Calu3 (cell line): ENCODE measurements at regions not wholly inside any gene's neighbourhood (a gene's known extent, or its start where the extent isn't known, plus 50 kb on each side); places are given as distances from the start of the nearest gene placed in this dataset.

Experiments used
- BruUV-seq: library from RNA; stranded (reverse); fragments of 400-500 nt; replicated peaks from 2 replicates; lab custom pipeline; 2021; lab: Mats Ljungman, UMichigan
- CTCF ChIA-PET: fragments of 300-600 bp; sonication (Branson Sonifier 250); formaldehyde crosslinking; loops from one replicate; lab custom pipeline; 2022; ENCODE audit warnings: antibody characterized with exemption; lab: Charles Lee
- DNase-seq: peaks from one replicate; pipeline ENCODE4 v3.0.0; 2022
- H3K27ac Mint-ChIP-seq: one replicate; pipeline ENCODE4 v1.8.0; 2022; ENCODE audit warnings: mixed read lengths; ENCODE audit not compliant: unreplicated experiment
- H3K27me3 Mint-ChIP-seq: one replicate; pipeline ENCODE4 v1.8.0; 2022; ENCODE audit warnings: mixed read lengths; ENCODE audit not compliant: unreplicated experiment
- H3K36me3 Mint-ChIP-seq: one replicate; pipeline ENCODE4 v1.8.0; 2022; ENCODE audit warnings: mild to moderate bottlenecking, moderate library complexity, mixed read lengths; ENCODE audit not compliant: insufficient read depth, unreplicated experiment
- H3K4me1 Mint-ChIP-seq: one replicate; pipeline ENCODE4 v1.8.0; 2022; ENCODE audit warnings: mild to moderate bottlenecking, low read depth, mixed read lengths; ENCODE audit not compliant: unreplicated experiment
- H3K4me3 Mint-ChIP-seq: one replicate; pipeline ENCODE4 v1.8.0; 2022; ENCODE audit warnings: mild to moderate bottlenecking, low read depth, moderate library complexity, mixed read lengths; ENCODE audit not compliant: unreplicated experiment
- H3K9me3 Mint-ChIP-seq: one replicate; pipeline ENCODE4 v1.8.0; 2022; ENCODE audit warnings: low read depth, mixed read lengths; ENCODE audit not compliant: unreplicated experiment
- CTCF ChIP-seq: fragments of 200-600 bp; IDR thresholded peaks from one replicate; pipeline ENCODE4 v1.8.0; 2022; ENCODE audit warnings: antibody characterized with exemption; ENCODE audit not compliant: unreplicated experiment
- intact Hi-C: fragments of 100-400 bp; cut with micrococcal nuclease; formaldehyde crosslinking; loops from one replicate; pipeline ENCODE4 v1.10.0; 2022; ENCODE audit not compliant: unreplicated experiment

- Mint-ChIP-seq H3K27ac (no peak overlapping the region), H3K36me3 (no peaks in the 10 kb centered on the region), H3K9me3 (no peaks in the 10 kb centered on the region), H3K4me1 (no peaks in the 10 kb centered on the region), H3K27me3 (no peaks in the 10 kb centered on the region), H3K4me3 (no peak overlapping the region)
- intact Hi-C loops: no loop called here
- BruUV-seq: no TSS peak
- CTCF ChIA-PET: no interaction called here
- DNase-seq: no peak
- TF ChIP-seq CTCF: no peak
These were observed 92.7 kb upstream of the SMIM23 start for GRCh38 chr5:171692936-171693335.

DNA sequence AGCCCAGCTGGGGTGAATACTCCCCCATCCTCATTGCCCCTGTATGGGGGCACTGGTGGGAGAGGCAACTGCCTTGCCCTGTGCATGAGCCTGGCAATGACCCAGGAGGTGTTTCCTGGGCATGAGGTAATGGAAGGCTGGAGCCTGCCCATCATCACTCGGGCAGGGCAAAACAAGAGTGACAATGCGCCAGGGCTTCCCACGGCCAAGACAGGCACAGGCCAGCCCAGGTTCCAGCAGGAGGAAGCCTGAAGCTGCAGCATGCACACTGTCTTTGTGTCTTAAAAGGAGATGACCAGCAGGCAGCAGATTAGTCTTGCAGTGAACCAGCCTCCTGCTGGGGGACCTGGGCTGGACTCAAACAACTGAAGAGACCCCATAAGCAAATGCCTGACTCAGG is 92.2 kb upstream of the SMIM23 start:
- H3K27ac Mint-ChIP-seq: no peak overlapping the region

DNA sequence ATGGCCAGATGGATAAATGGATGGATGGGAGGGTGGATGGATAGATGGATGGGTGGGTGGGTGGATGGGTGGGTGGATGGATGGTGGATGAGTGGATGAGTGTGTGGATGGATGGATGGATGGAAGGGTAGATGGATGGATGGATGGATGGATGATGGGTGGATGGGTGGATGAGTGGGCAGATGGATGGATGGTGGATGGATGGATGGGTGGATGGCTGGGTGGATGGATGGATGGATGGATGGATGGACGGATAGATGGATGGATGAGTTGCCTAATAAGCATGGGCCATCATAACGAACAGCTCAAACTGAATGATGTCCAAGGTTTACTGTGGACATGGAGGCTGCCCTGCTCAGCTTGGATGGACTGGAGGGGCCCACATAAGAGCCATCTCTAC is 89.8 kb upstream of the SMIM23 start:
- CTCF ChIA-PET: no interaction called here

More for the DNA sequence above, 92.2 kb upstream of the SMIM23 start:
- H3K4me3 Mint-ChIP-seq: no peak overlapping the region
- H3K27me3 Mint-ChIP-seq: no peaks in the 10 kb centered on the region
- no TSS peak for BruUV-seq
- no peaks in the 10 kb centered on the region for H3K9me3 Mint-ChIP-seq
- TF ChIP-seq CTCF: no peak
- CTCF ChIA-PET: no interaction called here
- no peaks in the 10 kb centered on the region for H3K4me1 Mint-ChIP-seq
- intact Hi-C loops: no loop called here
- DNase-seq: no peak
- no peaks in the 10 kb centered on the region for H3K36me3 Mint-ChIP-seq

GRCh38 chr5:171697221-171698102 is 88.2 kb upstream of the SMIM23 start:
- CTCF ChIA-PET: interaction anchor here (0.6 kb wide), 1 partner anchor 53 kb away, joined by 4 read pairs; no protein-coding TSS in a partner anchor
- no peak overlapping the region for H3K27ac Mint-ChIP-seq

More for the DNA sequence above, 89.8 kb upstream of the SMIM23 start:
- intact Hi-C loops: no loop called here
- H3K4me1 Mint-ChIP-seq: no peaks in the 10 kb centered on the region
- no peak overlapping the region for H3K4me3 Mint-ChIP-seq
- H3K27ac Mint-ChIP-seq: no peak overlapping the region
- TF ChIP-seq CTCF: no peak
- no TSS peak for BruUV-seq
- H3K36me3 Mint-ChIP-seq: no peaks in the 10 kb centered on the region
- peaks cover 13% of the 10 kb centered on the region for H3K27me3 Mint-ChIP-seq
- no peak for DNase-seq
- H3K9me3 Mint-ChIP-seq: no peaks in the 10 kb centered on the region

More at GRCh38 chr5:171697221-171698102, 88.2 kb upstream of the SMIM23 start:
- H3K4me3 Mint-ChIP-seq: no peak overlapping the region
- intact Hi-C loops: no loop called here
- H3K4me1 Mint-ChIP-seq: no peaks in the 10 kb centered on the region
- H3K27me3 Mint-ChIP-seq: peaks cover 30% of the 10 kb centered on the region
- TF ChIP-seq CTCF: no peak
- no peaks in the 10 kb centered on the region for H3K9me3 Mint-ChIP-seq
- DNase-seq: no peak
- BruUV-seq: no TSS peak
- no peaks in the 10 kb centered on the region for H3K36me3 Mint-ChIP-seq
